K562 (cell line): ENCODE measurements at regions not wholly inside any gene's neighbourhood (a gene's known extent, or its start where the extent isn't known, plus 50 kb on each side); places are given as distances from the start of the nearest gene placed in this dataset.

Source experiments
- ATAC-seq: fragments of 200-7000 bp; cut with Tn5 transposase; 3 replicates; pipeline ENCODE4 v1.9.1; 2020; ENCODE audit warnings: moderate library complexity
- BruUV-seq: library from RNA; stranded (reverse); fragments of 400-500 nt; replicated peaks from 2 replicates; lab custom pipeline; 2021; lab: Mats Ljungman, UMichigan
- CTCF ChIA-PET: fragments of 300-600 bp; formaldehyde crosslinking; extraction: SDS; loops from one replicate; lab custom pipeline; 2021; ENCODE audit warnings: low intra/inter-chr PET ratio; lab: Yijun Ruan, JAX
- POLR2A ChIA-PET: fragments of 300-600, 350-650 bp; sonication (Branson Sonifier 250); formaldehyde crosslinking; extraction: SDS; loops from one replicate; lab custom pipeline; 2021; ENCODE audit warnings: antibody characterized with exemption, inconsistent platforms; lab: Yijun Ruan, JAX
- DNase-seq, 4 experiments: peaks; one replicate each; pipeline versions ENCODE4 v3.0.0 to v3.0.0-alpha.2; 2011 to 2018; ENCODE audit warnings: low spot score in 3 of 4, mixed read lengths in 3 of 4; ENCODE audit errors: extremely low read depth in 1 of 4
- FAIRE-seq: peaks from 2 replicates; lab custom pipeline; 2011; peaks lifted over from hg19 to GRCh38; lab: Jason Lieb, UNC
- H2AFZ ChIP-seq: 2 replicates; pipeline ENCODE4 v1.6.0; 2011; ENCODE audit warnings: low read depth, low read length, control low read depth, inconsistent platforms
- H3K27ac ChIP-seq: fragments of 200-600 bp; 3 replicates; pipeline ENCODE4 v1.8.0; 2011; ENCODE audit warnings: low read depth, mild to moderate bottlenecking, control low read depth, inconsistent platforms, low read length, moderate library complexity, mixed read lengths; ENCODE audit errors: extremely low read depth
- H3K27me3 ChIP-seq, 2 experiments: fragments of 300-600 bp in 1 of 2; 2 replicates in 1 of 2; 3 replicates in 1 of 2; pipeline versions ENCODE4 v1.6.0 to v1.8.0; 2011; ENCODE audit warnings: inconsistent platforms in 2 of 2, low read length in 2 of 2, mild to moderate bottlenecking in 1 of 2, mixed read lengths in 1 of 2, moderate library complexity in 1 of 2; ENCODE audit not compliant: control insufficient read depth in 2 of 2, insufficient read depth in 2 of 2
- H3K36me3 ChIP-seq: fragments of 300-600 bp; 3 replicates; pipeline ENCODE4 v1.8.0; 2011; ENCODE audit warnings: mild to moderate bottlenecking, low read length, inconsistent platforms; ENCODE audit not compliant: control insufficient read depth, insufficient read depth
- H3K4me1 ChIP-seq, 2 experiments: fragments of 200-600 bp in 1 of 2; replicated peaks in 1 of 2; 2 replicates in 1 of 2; 3 replicates in 1 of 2; pipeline versions ENCODE4 v1.5.1 to v1.8.0; 2011; ENCODE audit warnings: inconsistent platforms in 2 of 2, low read length in 2 of 2, mild to moderate bottlenecking in 1 of 2, mixed read lengths in 1 of 2, moderate library complexity in 1 of 2; ENCODE audit not compliant: control insufficient read depth in 2 of 2, insufficient read depth in 2 of 2
- H3K4me2 ChIP-seq: 2 replicates; pipeline ENCODE4 v1.6.1; 2011; ENCODE audit warnings: low read length, control low read depth, inconsistent platforms, mixed read lengths; ENCODE audit not compliant: insufficient read depth
- H3K4me3 ChIP-seq: fragments of 200-600 bp; sonication (generic), shearing (Covaris generic); 2 replicates; pipeline ENCODE4 v1.5.1; 2016; ENCODE audit warnings: control low read depth, inconsistent platforms
- H3K79me2 ChIP-seq: fragments of 200-600 bp; 3 replicates; pipeline ENCODE4 v1.8.0; 2011; ENCODE audit warnings: low read length, inconsistent platforms; ENCODE audit not compliant: control insufficient read depth, insufficient read depth
- H3K9ac ChIP-seq, 2 experiments: 2 replicates each; pipeline versions ENCODE4 v1.6.0 to v1.6.1; 2011; ENCODE audit warnings: low read depth in 2 of 2, low read length in 2 of 2, control low read depth in 1 of 2, inconsistent platforms in 1 of 2, mild to moderate bottlenecking in 1 of 2, mixed read lengths in 1 of 2; ENCODE audit not compliant: insufficient read depth in 1 of 2
- H3K9me1 ChIP-seq: one replicate; pipeline ENCODE4 v1.6.0; 2011; ENCODE audit warnings: inconsistent platforms, mild to moderate bottlenecking, low read length, moderate library complexity; ENCODE audit not compliant: control insufficient read depth, insufficient read depth
- H3K9me3 ChIP-seq: replicated peaks from 2 replicates; pipeline ENCODE4 v1.5.1; 2011; ENCODE audit warnings: low read depth, low read length, inconsistent platforms; ENCODE audit not compliant: control insufficient read depth, insufficient read depth
- H4K20me1 ChIP-seq: replicated peaks from 2 replicates; pipeline ENCODE4 v1.6.1; 2011; ENCODE audit warnings: low read length, inconsistent platforms, mixed read lengths; ENCODE audit not compliant: control insufficient read depth, insufficient read depth
- ARID3A ChIP-seq: IDR thresholded peaks from 2 replicates; pipeline ENCODE4 v1.6.1; 2012; ENCODE audit warnings: low read depth, low read length, improper control_type of control experiment, borderline replicate concordance
- ATF7 ChIP-seq: fragments of 450-650 bp; IDR thresholded peaks from 2 replicates; pipeline ENCODE4 v1.7.1; 2014; ENCODE audit warnings: mild to moderate bottlenecking, moderate library complexity
- DDX20 ChIP-seq: fragments of 450-650 bp; IDR thresholded peaks from 2 replicates; pipeline ENCODE4 v1.6.1; 2016; ENCODE audit warnings: missing genetic modification characterization, low read depth, mild to moderate bottlenecking, missing compliant biosample characterization, moderate library complexity
- DIDO1 ChIP-seq: fragments of 450-650 bp; IDR thresholded peaks from 2 replicates; pipeline ENCODE4 v1.6.1; 2016; ENCODE audit warnings: low read depth, missing biosample characterization, missing genetic modification characterization
- ETS1 ChIP-seq: conservative IDR thresholded peaks from 2 replicates; pipeline ENCODE4 v1.6.1; 2011; ENCODE audit warnings: low read depth, mild to moderate bottlenecking, low read length; ENCODE audit not compliant: control insufficient read depth
- FOXK2 ChIP-seq, 2 experiments: fragments of 450-650 bp; IDR thresholded peaks in 1 of 2; conservative IDR thresholded peaks in 1 of 2; 2 replicates each; pipeline ENCODE4 v1.6.1; 2016; ENCODE audit warnings: low read depth in 2 of 2, mild to moderate bottlenecking in 1 of 2
- KAT8 ChIP-seq: fragments of 450-650 bp; IDR thresholded peaks from 2 replicates; pipeline ENCODE4 v1.6.1; 2016; ENCODE audit warnings: low read depth, mild to moderate bottlenecking
- KDM4B ChIP-seq, 2 experiments: fragments of 450-650 bp in 1 of 2; sonication (generic) in 1 of 2; IDR thresholded peaks; 2 replicates each; pipeline ENCODE4 v1.6.1; 2016 to 2017; ENCODE audit warnings: borderline replicate concordance in 2 of 2, antibody characterized with exemption in 1 of 2, low read depth in 1 of 2, mild to moderate bottlenecking in 1 of 2
- NCOA1 ChIP-seq: fragments of 450-650 bp; IDR thresholded peaks from 2 replicates; pipeline ENCODE4 v1.6.1; 2016; ENCODE audit warnings: low read depth
- NFIX ChIP-seq: fragments of 250-450 bp; sonication (Bioruptor Pico); IDR thresholded peaks from 2 replicates; pipeline ENCODE4 v1.4.0; 2020; ENCODE audit warnings: low read depth, mild to moderate bottlenecking, moderate library complexity
- USF1 ChIP-seq: sonication (generic); formaldehyde crosslinking; IDR thresholded peaks from 2 replicates; pipeline ENCODE4 v1.9.0; 2022; ENCODE audit warnings: mild to moderate bottlenecking, missing genetic modification reagents
- ZNF217 ChIP-seq: sonication (generic); formaldehyde crosslinking; IDR thresholded peaks from 2 replicates; pipeline ENCODE4 v1.8.0; 2022; ENCODE audit warnings: mild to moderate bottlenecking, missing genetic modification reagents
- ZNF507 ChIP-seq: conservative IDR thresholded peaks from 2 replicates; pipeline ENCODE4 v1.6.1; 2017; ENCODE audit warnings: missing genetic modification characterization, missing compliant biosample characterization
- WGBS: fragments of 100-300 bp; shearing (Covaris generic); methylation state at CpG from one replicate; pipeline ENCODE4 v1.1.6; 2016; ENCODE audit warnings: low coverage, mixed read lengths; ENCODE audit not compliant: insufficient coverage; ENCODE audit errors: missing lambda C conversion rate; 5-methylcytosine and 5-hydroxymethylcytosine counted together
- in situ Hi-C: fragments of 300-500 bp; cut with MboI; formaldehyde crosslinking; loops from 4 replicates; pipeline ENCODE4 v1.15.0; 2018; ENCODE audit warnings: inconsistent platforms, mixed read lengths
- intact Hi-C: fragments of 100-400 bp; cut with micrococcal nuclease; formaldehyde crosslinking; loops from 2 replicates; pipeline ENCODE4 v1.14.2; 2022

- Histone ChIP-seq H3K4me1 (no peaks in the 10 kb centered on the region), H3K9ac (no peak overlapping the region), H3K4me2 (no peak overlapping the region), H4K20me1 (no peaks in the 10 kb centered on the region), H3K79me2 (no peaks in the 10 kb centered on the region), H2AFZ (no peak overlapping the region), H3K36me3 (no peaks in the 10 kb centered on the region), H3K4me3 (no peak overlapping the region), H3K9me1 (no peaks in the 10 kb centered on the region)
- BruUV-seq: no TSS peak
- 0% methylated on average over 2 of the region's 2 CpGs for WGBS
- POLR2A ChIA-PET: interaction anchor here (0.7 kb wide), 1 partner anchor 16 kb away, joined by 3 read pairs; no protein-coding TSS in a partner anchor
- intact Hi-C loops: no loop called here
- DNase-seq (no peak), FAIRE-seq (no peak)
- TF ChIP-seq ETS1 (no peak), DIDO1 (no peak), ATF7 (no peak), ZNF507 (tag) (no peak), NCOA1 (no peak), ZNF217 (CRISPR knock-in tag) (no peak)
- TF ChIP-seq, all 486 proteins: peak for 0
- ATAC-seq: no peak
- Histone ChIP-seq H3K27ac (no peak overlapping the region), H3K9me3 (no peaks in the 10 kb centered on the region), H3K27me3 (no peaks in the 10 kb centered on the region)
- in situ Hi-C loops: no loop called here
- CTCF ChIA-PET: no interaction called here
These were observed 152.3 kb upstream of the BEND6 start for GRCh38 chr6:56802584-56802983.

- no peaks in the 10 kb centered on the region for H3K9me3 ChIP-seq
- ChIA-PET CTCF (no interaction called here), POLR2A (no interaction called here)
- H3K9me1 ChIP-seq: no peaks in the 10 kb centered on the region
- no peak overlapping the region for H2AFZ ChIP-seq
- WGBS: 4% methylated on average over 3 of the region's 3 CpGs
- ATAC-seq (no peak), FAIRE-seq (no peak), DNase-seq (no peak)
- BruUV-seq: no TSS peak
- no peak overlapping the region for H3K9ac ChIP-seq
- H3K27me3 ChIP-seq: no peaks in the 10 kb centered on the region
- H3K79me2 ChIP-seq: no peaks in the 10 kb centered on the region
- H3K4me1 ChIP-seq: no peaks in the 10 kb centered on the region
- in situ Hi-C loops: no loop called here
- H3K27ac ChIP-seq: no peak overlapping the region
- intact Hi-C loops: no loop called here
- H3K4me2 ChIP-seq: no peak overlapping the region
- no peaks in the 10 kb centered on the region for H3K36me3 ChIP-seq
- H3K4me3 ChIP-seq: no peak overlapping the region
- no peaks in the 10 kb centered on the region for H4K20me1 ChIP-seq
- TF ChIP-seq NFIX (CRISPR knock-in tag): no peak
- no peak for TF ChIP-seq ARID3A
- no peak for TF ChIP-seq KAT8
- no peak for TF ChIP-seq DDX20 (tag)
- no peak for TF ChIP-seq USF1
- no peak for TF ChIP-seq FOXK2 (conservative IDR thresholded peaks at IDR 0.05 in 1 of 2, IDR thresholded peaks at IDR 0.05 in 1 of 2; ENCODE audit: low read depth in 2 of 2)
- TF ChIP-seq KDM4B (IDR thresholded peaks at IDR 0.05; ENCODE audit: borderline replicate concordance in 2 of 2, low read depth in 1 of 2): no peak
These were observed 154.9 kb upstream of the BEND6 start for GRCh38 chr6:56799989-56800388.
